Gastrocnemius medialis (tissue), 4 donors: ENCODE measurements at regions not wholly inside any gene's neighbourhood (a gene's known extent, or its start where the extent isn't known, plus 50 kb on each side); places are given as distances from the start of the nearest gene placed in this dataset.

Experiments used
- CTCF ChIP-seq, 5 experiments: fragments of 450-650 bp in 3 of 5; fragments of 200-600 bp in 2 of 5; sonication (generic) in 2 of 5; IDR thresholded peaks in 4 of 5; conservative IDR thresholded peaks in 1 of 5; 1 replicate in 4 of 5; 2 replicates in 1 of 5; pipeline ENCODE4 v1.5.1; 2016 to 2019; ENCODE audit warnings: antibody characterized with exemption in 5 of 5, mild to moderate bottlenecking in 3 of 5, moderate library complexity in 3 of 5
- POLR2A ChIP-seq, 2 donors: fragments of 450-650 bp; IDR thresholded peaks; one replicate each; pipeline ENCODE4 v1.6.1; 2017; ENCODE audit warnings: antibody characterized with exemption in 2 of 2, mild to moderate bottlenecking in 2 of 2, moderate library complexity in 2 of 2

GRCh38 chr4:17174751-17175150, 276.3 kb upstream of the LDB2 start:
- no peak for TF ChIP-seq CTCF (IDR thresholded peaks at IDR 0.05 in 4 of 5, conservative IDR thresholded peaks at IDR 0.05 in 1 of 5)
- TF ChIP-seq POLR2A (IDR thresholded peaks at IDR 0.05) = no peak
